GM21390 (cell line): ENCODE measurements at regions not wholly inside any gene's neighbourhood (a gene's known extent, or its start where the extent isn't known, plus 50 kb on each side); places are given as distances from the start of the nearest gene placed in this dataset.

Source experiments
- ATAC-seq: cut with Tn5 transposase; IDR thresholded peaks from one replicate; pipeline ENCODE4 v1.9.1; 2021; ENCODE audit not compliant: unreplicated experiment

- ATAC-seq: no peak
Measured at GRCh38 chr14:97379091-97379531, 581.9 kb downstream of the VRK1 start.

- ATAC-seq: no peak
Measured at GRCh38 chr14:97380539-97380941, 583.4 kb downstream of the VRK1 start.

- no peak for ATAC-seq
Measured at GRCh38 chr14:97381309-97381708, 584.1 kb downstream of the VRK1 start.

GRCh38 chr14:97382616-97383226 is 585.5 kb downstream of the VRK1 start:
- ATAC-seq: no peak

- ATAC-seq: no peak
Measured at GRCh38 chr14:97385727-97386126, 588.5 kb downstream of the VRK1 start.

GRCh38 chr14:97387252-97387874 is 590.2 kb downstream of the VRK1 start:
- no peak for ATAC-seq

- ATAC-seq: no peak
Measured at GRCh38 chr14:97388408-97388807, 591.2 kb downstream of the VRK1 start.

GRCh38 chr14:97390096-97390724 is 593.0 kb downstream of the VRK1 start:
- ATAC-seq: no peak

- ATAC-seq: no peak
Measured at GRCh38 chr14:97393244-97393643, 596.1 kb downstream of the VRK1 start.

GRCh38 chr14:97395068-97395467 is 597.9 kb downstream of the VRK1 start:
- ATAC-seq: no peak

- no peak for ATAC-seq
Measured at GRCh38 chr14:97401714-97402113, 604.5 kb downstream of the VRK1 start.

- no peak for ATAC-seq
Measured at GRCh38 chr14:97402279-97402678, 605.1 kb downstream of the VRK1 start.

GRCh38 chr14:97407701-97408407 is 610.7 kb downstream of the VRK1 start:
- ATAC-seq: no peak

- ATAC-seq: no peak
Measured at GRCh38 chr14:97408503-97408902, 611.3 kb downstream of the VRK1 start.

- no peak for ATAC-seq
Measured at GRCh38 chr14:97408937-97409815, 612.0 kb downstream of the VRK1 start.

- ATAC-seq: no peak
Measured at GRCh38 chr14:97410667-97411620, 613.8 kb downstream of the VRK1 start.

GRCh38 chr14:97411938-97412612 is 614.9 kb downstream of the VRK1 start:
- no peak for ATAC-seq

- ATAC-seq: no peak
Measured at GRCh38 chr14:97413022-97413539, 615.9 kb downstream of the VRK1 start.
